Skin epidermis (tissue), 12 donors: ENCODE measurements at regions not wholly inside any gene's neighbourhood (a gene's known extent, or its start where the extent isn't known, plus 50 kb on each side); places are given as distances from the start of the nearest gene placed in this dataset.
"Not testable (repeated sequence)": the region's sequence is repeated elsewhere in the genome, so short reads cannot be mapped to it uniquely, and the experiment has no call there.

Source experiments
- H3K27ac ChIP-seq, 21 experiments: fragments of 200-600 bp; sonication (generic) in 11 of 21; one replicate each; pipeline ENCODE4 v1.5.0; 2020; ENCODE audit warnings: mild to moderate bottlenecking in 3 of 21, inconsistent platforms in 2 of 21, moderate library complexity in 2 of 21
- H3K4me3 ChIP-seq, 7 experiments: fragments of 200-600 bp; sonication (generic) in 2 of 7; one replicate each; pipeline ENCODE4 v1.5.0; 2020; ENCODE audit warnings: inconsistent platforms in 2 of 7, mild to moderate bottlenecking in 2 of 7, moderate library complexity in 1 of 7

- Histone ChIP-seq H3K27ac (no peak overlapping the region), H3K4me3 (no peak overlapping the region)
Observed at GRCh38 chr6:168196881-168197635, 118.0 kb upstream of the FRMD1 start.

GRCh38 chr6:168196385-168196860 is 117.4 kb upstream of the FRMD1 start:
- Histone ChIP-seq H3K4me3 (no peak overlapping the region), H3K27ac (no peak overlapping the region)

GRCh38 chr6:168195712-168196111 is 116.7 kb upstream of the FRMD1 start:
- no peak overlapping the region for H3K27ac ChIP-seq
- no peak overlapping the region for H3K4me3 ChIP-seq

GRCh38 chr6:168194732-168195567 is 115.9 kb upstream of the FRMD1 start:
- H3K27ac ChIP-seq = no peak overlapping the region

GRCh38 chr6:168193816-168194721 is 115.1 kb upstream of the FRMD1 start:
- no peak overlapping the region for H3K27ac ChIP-seq
- no peak overlapping the region for H3K4me3 ChIP-seq

More at GRCh38 chr6:168194732-168195567, 115.9 kb upstream of the FRMD1 start:
- H3K4me3 ChIP-seq = no peak overlapping the region

- Histone ChIP-seq H3K4me3 (no peak overlapping the region), H3K27ac (no peak overlapping the region)
Observed at GRCh38 chr6:168192901-168193815, 114.1 kb upstream of the FRMD1 start.

GRCh38 chr6:168192195-168192900 is 113.3 kb upstream of the FRMD1 start:
- Histone ChIP-seq H3K27ac (no peak overlapping the region), H3K4me3 (no peak overlapping the region)

- Histone ChIP-seq H3K4me3 (no peak overlapping the region), H3K27ac (no peak overlapping the region)
Observed at GRCh38 chr6:168190646-168191443, 111.8 kb upstream of the FRMD1 start.

GRCh38 chr6:168190014-168190405 is 111.0 kb upstream of the FRMD1 start:
- no peak overlapping the region for H3K4me3 ChIP-seq

GRCh38 chr6:168189200-168190013 is 110.4 kb upstream of the FRMD1 start:
- H3K27ac ChIP-seq = no peak overlapping the region
- no peak overlapping the region for H3K4me3 ChIP-seq

More at GRCh38 chr6:168190014-168190405, 111.0 kb upstream of the FRMD1 start:
- no peak overlapping the region for H3K27ac ChIP-seq

- Histone ChIP-seq H3K4me3 (no peak overlapping the region), H3K27ac (no peak overlapping the region)
Observed at GRCh38 chr6:168188369-168189199, 109.6 kb upstream of the FRMD1 start.

GRCh38 chr6:168186438-168186837 is 107.4 kb upstream of the FRMD1 start:
- no peak overlapping the region for H3K27ac ChIP-seq
- H3K4me3 ChIP-seq = no peak overlapping the region

- H3K27ac ChIP-seq, H3K4me3 ChIP-seq: not testable (repeated sequence)
Observed at GRCh38 chr6:168186018-168186417, 107.0 kb upstream of the FRMD1 start.

- H3K4me3 ChIP-seq = no peak overlapping the region
- H3K27ac ChIP-seq = no peak overlapping the region
Observed at GRCh38 chr6:168184701-168185100, 105.7 kb upstream of the FRMD1 start.

GRCh38 chr6:168183613-168183970 is 104.6 kb upstream of the FRMD1 start:
- H3K27ac ChIP-seq = no peak overlapping the region
- no peak overlapping the region for H3K4me3 ChIP-seq
